Activated T-cell treated with anti-CD3 and anti-CD28 coated beads, Interleukin-2, amount 50 U/mL, for 24 hours (primary cell): ENCODE measurements at regions not wholly inside any gene's neighbourhood (a gene's known extent, or its start where the extent isn't known, plus 50 kb on each side); places are given as distances from the start of the nearest gene placed in this dataset.

Experiments used
- DNase-seq: peaks from one replicate; pipeline ENCODE4 v3.0.0-alpha.2; 2020
- H3K27ac Mint-ChIP-seq: 2 replicates; pipeline ENCODE4 v1.8.0; 2020; ENCODE audit warnings: mild to moderate bottlenecking, mixed read lengths
- H3K27me3 Mint-ChIP-seq: 2 replicates; pipeline ENCODE4 v1.8.0; 2020; ENCODE audit warnings: mixed read lengths
- H3K36me3 Mint-ChIP-seq: 2 replicates; pipeline ENCODE4 v1.8.0; 2020; ENCODE audit warnings: low read depth, mixed read lengths
- H3K4me1 Mint-ChIP-seq: 2 replicates; pipeline ENCODE4 v1.8.0; 2020; ENCODE audit warnings: low read depth, mixed read lengths
- H3K4me3 Mint-ChIP-seq: 2 replicates; pipeline ENCODE4 v1.8.0; 2020; ENCODE audit warnings: mild to moderate bottlenecking, moderate library complexity, mixed read lengths
- H3K9me3 Mint-ChIP-seq: 2 replicates; pipeline ENCODE4 v1.8.0; 2020; ENCODE audit warnings: mixed read lengths

DNA sequence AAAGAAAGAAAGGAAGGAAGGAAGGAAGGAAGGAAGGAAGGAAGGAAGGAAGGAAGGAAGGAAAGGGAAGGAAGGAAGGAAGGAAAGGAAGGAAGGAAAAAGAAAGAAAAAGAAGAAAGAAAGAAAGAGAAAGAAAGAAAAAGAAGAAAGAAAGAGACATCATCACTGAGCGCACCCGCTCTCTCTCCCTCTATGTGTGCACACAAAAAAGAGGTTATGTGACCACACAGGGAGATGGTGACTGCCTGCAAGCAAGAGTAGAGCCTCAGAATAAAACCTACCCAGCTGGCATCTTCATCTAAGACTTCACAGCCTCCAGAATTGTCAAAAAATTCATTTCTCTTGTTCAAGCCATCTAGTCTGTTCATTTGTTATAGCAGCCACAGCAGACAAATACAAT is 1307.4 kb upstream of the ACVR2A start:
- no peaks in the 10 kb centered on the region for H3K27me3 Mint-ChIP-seq
- DNase-seq: no peak
- H3K27ac Mint-ChIP-seq: no peak overlapping the region
- H3K36me3 Mint-ChIP-seq: no peaks in the 10 kb centered on the region
- H3K4me1 Mint-ChIP-seq: no peaks in the 10 kb centered on the region
- H3K4me3 Mint-ChIP-seq: no peak overlapping the region
- H3K9me3 Mint-ChIP-seq: peaks cover 6% of the 10 kb centered on the region

DNA sequence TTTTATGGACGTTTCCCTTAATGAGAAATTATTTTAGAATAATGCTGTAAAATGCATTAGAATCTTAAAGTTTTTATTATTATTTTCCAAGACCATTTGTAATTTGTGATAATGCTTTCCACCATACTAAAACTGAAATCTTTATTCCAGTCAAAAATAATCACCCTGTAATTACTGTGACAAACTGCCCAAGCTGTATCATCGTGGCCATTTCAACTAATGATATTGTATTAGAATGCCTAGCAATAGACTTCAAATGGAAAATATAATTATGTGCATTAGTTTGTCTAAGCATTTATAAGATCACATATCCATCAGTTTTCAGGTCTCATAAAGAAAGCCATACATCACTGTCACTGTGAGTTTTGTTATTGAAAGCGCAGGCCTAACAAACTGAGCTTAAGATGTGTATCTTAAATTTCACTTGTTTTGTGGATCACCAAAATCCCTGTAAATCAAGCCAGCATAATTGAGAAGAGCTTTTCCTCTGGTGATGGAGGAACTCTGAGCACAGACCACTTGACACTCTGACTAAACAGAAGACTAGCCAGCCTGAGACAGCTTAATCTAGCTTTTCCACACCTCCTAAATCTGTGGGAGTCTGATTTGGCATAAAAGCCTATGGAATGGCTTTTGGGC is 1312.2 kb upstream of the ACVR2A start:
- H3K36me3 Mint-ChIP-seq: no peaks in the 10 kb centered on the region
- H3K27me3 Mint-ChIP-seq: no peaks in the 10 kb centered on the region
- H3K4me3 Mint-ChIP-seq: no peak overlapping the region
- H3K27ac Mint-ChIP-seq: no peak overlapping the region
- no peaks in the 10 kb centered on the region for H3K4me1 Mint-ChIP-seq
- no peak for DNase-seq
- H3K9me3 Mint-ChIP-seq: peaks cover 4% of the 10 kb centered on the region

DNA sequence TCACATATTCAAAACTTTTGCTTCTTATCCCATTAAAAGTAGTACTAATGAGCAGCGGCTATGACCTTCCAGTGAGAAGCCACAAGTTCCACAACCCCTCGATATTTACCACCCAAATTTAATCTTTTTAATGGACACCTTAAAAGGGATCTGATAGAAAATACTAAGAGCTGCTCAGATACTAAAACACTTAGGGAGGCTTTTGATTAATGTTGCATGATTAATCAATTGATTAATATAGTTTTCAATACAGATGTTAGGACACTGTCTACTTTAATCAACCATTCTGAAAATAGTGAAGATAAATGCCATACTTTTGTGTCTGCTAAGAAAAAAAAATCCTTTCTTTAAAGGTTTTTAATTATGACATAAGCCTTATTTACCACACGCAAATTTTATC is 1312.8 kb upstream of the ACVR2A start:
- H3K36me3 Mint-ChIP-seq: no peaks in the 10 kb centered on the region
- no peak overlapping the region for H3K27ac Mint-ChIP-seq
- peaks cover 3% of the 10 kb centered on the region for H3K9me3 Mint-ChIP-seq
- no peak overlapping the region for H3K4me3 Mint-ChIP-seq
- no peaks in the 10 kb centered on the region for H3K27me3 Mint-ChIP-seq
- no peaks in the 10 kb centered on the region for H3K4me1 Mint-ChIP-seq
- DNase-seq: no peak

DNA sequence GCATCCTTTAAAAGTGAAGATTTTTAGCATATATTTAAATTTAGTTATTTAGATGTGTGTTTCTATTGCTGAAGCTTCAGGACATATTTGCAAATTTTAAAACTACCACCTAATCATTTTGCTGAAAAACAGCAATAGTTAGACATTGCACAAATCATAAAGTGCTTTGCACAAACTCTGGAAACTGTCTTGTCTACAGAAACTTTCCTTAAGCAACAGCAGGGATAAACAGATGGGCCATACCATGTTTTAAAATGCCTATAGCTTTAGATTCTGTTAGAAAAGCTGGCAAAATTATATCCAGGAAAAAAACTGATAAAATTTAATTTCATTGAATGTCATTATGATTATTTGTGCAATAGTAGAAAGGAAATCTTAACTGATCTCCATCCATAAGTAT is 1313.9 kb upstream of the ACVR2A start:
- Mint-ChIP-seq H3K27me3 (no peaks in the 10 kb centered on the region), H3K4me3 (no peak overlapping the region), H3K27ac (no peak overlapping the region), H3K4me1 (no peaks in the 10 kb centered on the region), H3K36me3 (no peaks in the 10 kb centered on the region), H3K9me3 (peaks cover 3% of the 10 kb centered on the region)
- no peak for DNase-seq

DNA sequence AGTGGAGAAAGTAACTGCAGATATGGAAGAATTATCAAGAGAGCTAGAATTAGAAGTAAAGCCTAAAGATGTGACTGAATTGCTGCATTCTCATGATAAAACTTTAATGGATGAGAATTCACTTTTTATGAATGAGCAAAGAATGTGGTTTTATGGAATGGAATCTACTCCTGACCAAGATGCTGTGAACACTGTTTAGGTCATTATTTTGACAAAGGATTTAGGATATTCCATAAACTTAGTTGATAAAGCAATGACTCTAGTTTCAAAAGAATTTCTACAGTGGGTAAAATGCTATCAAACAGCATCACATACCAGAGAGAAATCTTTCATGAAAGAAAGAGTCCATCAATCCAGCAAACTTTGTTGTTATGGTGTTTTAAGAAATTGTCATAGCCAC is 1317.7 kb upstream of the ACVR2A start:
- H3K9me3 Mint-ChIP-seq: no peaks in the 10 kb centered on the region
- H3K4me1 Mint-ChIP-seq: no peaks in the 10 kb centered on the region
- no peak overlapping the region for H3K27ac Mint-ChIP-seq
- H3K27me3 Mint-ChIP-seq: no peaks in the 10 kb centered on the region
- H3K36me3 Mint-ChIP-seq: no peaks in the 10 kb centered on the region
- no peak overlapping the region for H3K4me3 Mint-ChIP-seq
- no peak for DNase-seq

DNA sequence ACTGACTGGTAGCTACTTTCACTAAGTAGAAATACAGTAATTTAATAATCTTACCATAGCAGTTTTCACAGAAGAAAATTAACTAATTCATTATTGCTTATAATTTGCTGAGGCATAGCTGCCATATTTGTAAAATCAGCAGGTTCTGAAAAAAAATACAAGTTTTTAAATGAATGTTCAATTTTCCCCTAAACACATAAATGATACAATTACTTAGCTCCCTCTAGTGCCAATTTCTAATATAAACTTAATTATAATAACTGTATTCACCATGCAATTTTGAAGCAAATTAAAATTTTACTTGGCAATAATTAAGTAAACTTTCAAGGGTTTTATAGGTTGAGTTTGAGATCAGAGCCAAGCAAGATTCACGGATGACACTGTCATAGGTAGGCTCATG is 1321.6 kb upstream of the ACVR2A start:
- Mint-ChIP-seq H3K9me3 (no peaks in the 10 kb centered on the region), H3K27me3 (no peaks in the 10 kb centered on the region), H3K4me3 (no peak overlapping the region), H3K36me3 (no peaks in the 10 kb centered on the region), H3K4me1 (no peaks in the 10 kb centered on the region), H3K27ac (no peak overlapping the region)
- DNase-seq: no peak

DNA sequence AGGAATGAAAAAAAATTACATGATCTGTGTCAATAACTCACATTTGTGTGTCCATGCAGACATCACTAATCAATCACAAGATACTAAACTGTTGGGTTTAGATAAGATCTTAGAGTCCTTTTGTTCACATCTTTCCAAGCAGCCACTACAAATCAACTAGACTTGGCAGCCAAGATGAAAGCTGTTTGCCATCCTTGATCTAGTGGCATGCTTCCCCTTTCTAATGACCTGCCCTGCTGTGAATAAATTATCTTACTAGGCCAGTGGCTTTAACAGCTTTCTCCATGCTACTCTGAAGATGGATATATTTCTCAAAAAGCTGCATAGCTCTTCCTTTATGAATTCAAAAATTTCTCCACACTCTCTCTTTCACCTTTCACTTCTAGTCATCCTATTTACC is 1338.0 kb upstream of the ACVR2A start:
- Mint-ChIP-seq H3K9me3 (no peaks in the 10 kb centered on the region), H3K36me3 (no peaks in the 10 kb centered on the region), H3K27me3 (no peaks in the 10 kb centered on the region), H3K27ac (no peak overlapping the region), H3K4me3 (no peak overlapping the region), H3K4me1 (no peaks in the 10 kb centered on the region)
- no peak for DNase-seq

DNA sequence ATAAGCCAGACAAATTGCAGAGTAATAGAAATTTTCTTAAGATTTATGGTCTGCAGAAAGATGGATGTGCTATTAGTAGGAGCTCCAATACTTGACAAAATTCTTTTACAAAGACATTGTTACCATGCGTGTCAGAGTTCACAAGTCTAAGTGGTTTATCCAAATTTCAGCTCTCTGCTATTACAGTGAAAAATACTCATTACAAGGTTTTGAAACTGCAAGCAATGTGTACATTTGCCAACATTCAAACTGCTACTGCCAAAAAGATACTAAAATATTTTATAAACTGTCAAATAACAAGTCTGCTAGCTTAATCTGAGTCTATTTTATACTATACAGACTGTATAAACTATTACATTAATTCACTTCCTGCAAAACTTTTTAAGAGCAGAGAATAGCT is 1341.5 kb upstream of the ACVR2A start:
- no peaks in the 10 kb centered on the region for H3K9me3 Mint-ChIP-seq
- no peak overlapping the region for H3K27ac Mint-ChIP-seq
- no peaks in the 10 kb centered on the region for H3K4me1 Mint-ChIP-seq
- H3K27me3 Mint-ChIP-seq: no peaks in the 10 kb centered on the region
- H3K4me3 Mint-ChIP-seq: no peak overlapping the region
- H3K36me3 Mint-ChIP-seq: no peaks in the 10 kb centered on the region
- no peak for DNase-seq

DNA sequence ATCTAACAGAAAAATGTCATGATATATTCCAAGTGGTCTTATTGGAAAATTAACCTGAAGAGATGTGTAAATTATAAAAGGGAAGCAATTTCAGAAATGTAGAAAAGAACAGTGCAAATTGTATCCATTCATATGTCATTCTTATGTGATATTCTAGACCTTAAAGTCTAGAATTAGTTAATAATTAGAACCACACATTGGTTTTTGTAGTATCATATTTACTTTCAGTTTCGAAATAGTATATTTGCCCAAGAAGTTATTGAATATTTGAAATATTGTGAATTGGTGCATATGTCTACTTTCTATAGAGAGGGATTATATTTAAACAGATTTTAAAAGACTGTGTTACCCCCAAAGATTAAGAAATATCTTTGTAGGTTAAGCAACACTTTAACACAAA is 1348.6 kb upstream of the ACVR2A start:
- no peaks in the 10 kb centered on the region for H3K36me3 Mint-ChIP-seq
- H3K27me3 Mint-ChIP-seq: no peaks in the 10 kb centered on the region
- H3K9me3 Mint-ChIP-seq: peaks cover 13% of the 10 kb centered on the region
- H3K27ac Mint-ChIP-seq: no peak overlapping the region
- no peak for DNase-seq
- H3K4me3 Mint-ChIP-seq: no peak overlapping the region
- no peaks in the 10 kb centered on the region for H3K4me1 Mint-ChIP-seq

DNA sequence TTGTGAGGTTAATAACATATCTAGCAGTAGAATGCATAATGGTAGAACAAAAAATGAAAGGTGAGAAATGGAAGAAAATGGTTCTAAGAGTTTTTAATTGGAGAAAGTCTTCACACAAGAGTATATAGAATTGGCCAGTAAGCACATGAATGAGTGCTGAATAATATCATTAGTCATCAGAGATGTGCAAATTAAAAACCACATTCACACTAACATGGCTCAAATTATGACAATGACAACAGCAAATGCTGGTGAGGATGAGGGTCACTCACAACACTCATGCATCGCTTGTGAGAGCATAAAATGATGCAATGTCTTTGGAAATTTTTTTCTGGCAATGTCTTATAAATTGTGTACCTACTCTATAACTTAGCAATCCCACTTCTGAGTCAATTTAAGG is 1355.4 kb upstream of the ACVR2A start:
- H3K4me3 Mint-ChIP-seq: no peak overlapping the region
- no peak overlapping the region for H3K27ac Mint-ChIP-seq
- H3K9me3 Mint-ChIP-seq: peaks cover 8% of the 10 kb centered on the region
- no peak for DNase-seq
- H3K27me3 Mint-ChIP-seq: no peaks in the 10 kb centered on the region
- no peaks in the 10 kb centered on the region for H3K36me3 Mint-ChIP-seq
- H3K4me1 Mint-ChIP-seq: no peaks in the 10 kb centered on the region

DNA sequence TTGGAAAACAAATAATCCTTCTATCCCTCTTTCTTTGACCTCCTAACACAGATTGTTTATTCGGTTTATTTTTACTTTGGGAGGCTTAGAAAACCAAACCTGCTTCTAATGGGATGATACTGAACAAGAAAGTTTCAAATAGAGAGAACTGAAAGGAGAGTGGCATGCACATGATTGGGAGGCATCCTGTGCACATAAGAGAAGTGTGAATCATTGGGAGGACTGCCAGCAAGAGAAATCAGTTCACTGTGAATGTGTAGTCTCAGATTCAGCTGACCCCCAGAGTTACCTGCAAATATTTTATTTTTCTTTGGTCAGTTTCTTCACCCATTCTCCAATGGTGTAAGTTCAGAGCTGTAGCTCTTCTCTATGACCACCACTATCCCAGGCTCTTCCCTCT is 1363.2 kb upstream of the ACVR2A start:
- Mint-ChIP-seq H3K27me3 (no peaks in the 10 kb centered on the region), H3K4me1 (no peaks in the 10 kb centered on the region), H3K4me3 (no peak overlapping the region), H3K27ac (no peak overlapping the region), H3K9me3 (no peaks in the 10 kb centered on the region), H3K36me3 (no peaks in the 10 kb centered on the region)
- no peak for DNase-seq

DNA sequence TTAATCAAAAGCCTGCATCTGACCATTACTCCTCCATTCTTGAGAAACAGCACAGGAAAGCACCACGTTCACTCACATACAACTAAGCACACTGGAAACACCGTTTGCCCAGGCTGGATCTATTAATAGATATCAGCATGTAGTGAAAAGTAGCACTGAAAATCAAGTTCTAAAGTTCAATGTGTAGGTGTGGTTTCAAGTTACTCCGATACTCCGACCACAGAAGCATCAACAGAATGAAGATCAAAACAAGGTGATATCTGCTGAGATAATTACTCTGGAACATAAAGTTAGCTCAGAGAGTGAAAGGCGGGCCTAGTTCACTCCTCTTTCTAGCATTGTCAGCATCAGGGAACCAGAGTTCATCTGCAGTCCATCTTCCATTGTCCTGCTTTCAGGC is 1367.4 kb upstream of the ACVR2A start:
- Mint-ChIP-seq H3K4me1 (no peaks in the 10 kb centered on the region), H3K27ac (no peak overlapping the region), H3K27me3 (no peaks in the 10 kb centered on the region), H3K4me3 (no peak overlapping the region), H3K36me3 (no peaks in the 10 kb centered on the region), H3K9me3 (no peaks in the 10 kb centered on the region)
- DNase-seq: no peak

DNA sequence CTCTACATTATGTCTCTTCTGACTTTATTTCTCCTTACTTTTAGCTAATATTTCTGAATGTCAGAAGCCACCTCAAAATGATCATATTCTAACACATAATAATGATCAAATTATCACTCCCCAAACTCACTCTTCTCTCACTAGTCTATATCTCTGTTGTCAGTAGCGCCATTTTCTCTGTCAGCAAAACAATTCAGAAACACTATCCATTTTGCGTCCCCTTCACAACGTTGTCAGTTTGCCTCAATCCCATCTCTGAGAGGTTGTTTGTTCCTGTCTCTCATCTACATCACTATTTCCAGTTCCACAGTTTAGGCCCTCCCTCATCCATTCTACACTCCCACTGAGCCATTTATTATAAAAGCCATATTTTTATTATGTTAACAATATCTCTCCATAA is 1376.3 kb upstream of the ACVR2A start:
- H3K36me3 Mint-ChIP-seq: no peaks in the 10 kb centered on the region
- no peak for DNase-seq
- peaks cover 3% of the 10 kb centered on the region for H3K9me3 Mint-ChIP-seq

DNA sequence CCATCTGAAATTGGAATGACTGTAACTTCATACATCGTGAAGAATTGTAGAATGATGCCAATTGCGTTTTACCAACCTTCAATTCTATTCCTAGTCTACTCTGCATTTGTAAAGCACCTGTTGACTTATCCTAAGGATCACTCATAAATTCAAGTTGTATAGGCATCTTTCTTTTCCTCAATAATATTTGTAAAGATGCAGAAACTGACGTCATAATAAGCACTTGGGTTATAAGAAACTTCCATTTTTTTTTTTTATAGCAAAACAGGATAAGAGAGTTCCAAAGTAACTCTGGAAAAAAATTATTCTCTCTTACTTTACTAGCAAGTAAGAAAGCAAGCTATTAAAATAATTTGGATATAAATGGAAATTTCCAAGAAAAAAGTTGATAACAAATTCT is 1377.4 kb upstream of the ACVR2A start:
- H3K4me3 Mint-ChIP-seq: no peak overlapping the region
- no peaks in the 10 kb centered on the region for H3K36me3 Mint-ChIP-seq
- H3K9me3 Mint-ChIP-seq: peaks cover 9% of the 10 kb centered on the region
- no peaks in the 10 kb centered on the region for H3K4me1 Mint-ChIP-seq
- DNase-seq: no peak
- H3K27ac Mint-ChIP-seq: no peak overlapping the region
- H3K27me3 Mint-ChIP-seq: no peaks in the 10 kb centered on the region

More for the DNA sequence above, 1376.3 kb upstream of the ACVR2A start:
- no peaks in the 10 kb centered on the region for H3K27me3 Mint-ChIP-seq
- H3K27ac Mint-ChIP-seq: no peak overlapping the region
- H3K4me3 Mint-ChIP-seq: no peak overlapping the region
- no peaks in the 10 kb centered on the region for H3K4me1 Mint-ChIP-seq

DNA sequence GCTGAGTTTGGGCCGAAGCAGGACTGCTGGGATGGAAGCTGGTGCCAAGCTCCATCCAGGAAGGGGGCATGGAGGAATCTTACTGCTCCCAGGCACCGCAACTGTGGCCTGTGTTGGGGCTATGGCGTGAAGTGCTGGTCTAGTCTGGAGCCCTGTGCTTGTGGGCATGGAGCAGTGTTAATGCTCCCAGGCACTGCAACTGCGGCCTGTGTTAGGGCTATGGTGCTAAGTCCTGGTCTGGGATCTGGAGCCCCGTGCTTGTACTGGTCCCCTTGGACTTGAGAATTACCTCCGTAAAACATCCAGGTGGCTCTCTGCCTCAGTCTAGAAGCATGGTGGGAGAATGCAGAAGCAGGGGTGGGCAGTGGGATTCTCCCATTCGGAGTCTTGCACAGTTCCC is 1379.4 kb upstream of the ACVR2A start:
- Mint-ChIP-seq H3K4me3 (no peak overlapping the region), H3K4me1 (no peaks in the 10 kb centered on the region), H3K9me3 (peaks cover 18% of the 10 kb centered on the region), H3K27ac (no peak overlapping the region), H3K36me3 (no peaks in the 10 kb centered on the region), H3K27me3 (no peaks in the 10 kb centered on the region)
- no peak for DNase-seq

DNA sequence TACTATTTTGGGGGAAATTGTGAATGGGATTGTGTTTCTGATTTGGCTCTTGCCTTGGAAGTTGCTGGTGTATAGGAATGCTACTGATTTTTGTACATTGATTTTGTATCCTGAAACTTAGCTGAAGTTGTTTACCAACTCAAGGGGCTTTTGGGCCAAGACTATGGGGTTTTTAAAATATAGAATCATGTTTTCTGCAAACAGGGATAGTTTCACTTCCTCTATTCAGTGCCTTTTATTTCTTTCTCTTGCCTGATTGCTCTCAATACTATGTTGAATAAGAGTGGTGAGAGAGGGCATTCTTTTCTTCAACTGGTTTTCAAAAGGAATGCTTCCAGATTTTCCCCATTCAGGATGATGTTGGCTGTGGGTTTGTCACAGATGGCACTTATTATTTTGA is 1383.8 kb upstream of the ACVR2A start:
- Mint-ChIP-seq H3K4me1 (no peaks in the 10 kb centered on the region), H3K9me3 (peaks cover 23% of the 10 kb centered on the region), H3K4me3 (no peak overlapping the region), H3K27me3 (no peaks in the 10 kb centered on the region), H3K36me3 (no peaks in the 10 kb centered on the region), H3K27ac (no peak overlapping the region)
- DNase-seq: no peak
